GM19351 (cell line): ENCODE measurements at regions not wholly inside any gene's neighbourhood (a gene's known extent, or its start where the extent isn't known, plus 50 kb on each side); places are given as distances from the start of the nearest gene placed in this dataset.

Experiments used
- ATAC-seq: cut with Tn5 transposase; IDR thresholded peaks from one replicate; pipeline ENCODE4 v1.9.1; 2021; ENCODE audit warnings: mild to moderate bottlenecking, moderate library complexity; ENCODE audit not compliant: unreplicated experiment

DNA sequence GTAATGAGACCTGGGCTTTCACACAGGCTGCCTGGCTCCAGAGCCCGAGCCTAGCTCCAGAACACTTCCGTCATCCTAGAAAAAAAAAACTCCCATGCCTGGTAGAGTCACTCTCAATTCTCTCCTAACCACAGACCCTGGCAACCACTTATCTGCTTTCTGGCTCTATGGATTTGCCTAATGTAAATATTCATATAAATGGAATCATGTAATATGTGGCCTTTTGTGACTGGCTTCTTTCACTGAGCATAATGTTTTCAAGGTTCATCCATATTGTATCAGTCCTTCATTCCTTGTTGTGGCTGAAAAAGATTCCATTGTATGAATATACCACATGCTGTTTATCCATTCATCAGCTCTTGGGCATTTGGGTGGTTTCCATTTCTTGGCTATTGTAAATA is 167.7 kb upstream of the MKLN1 start:
- no peak for ATAC-seq

DNA sequence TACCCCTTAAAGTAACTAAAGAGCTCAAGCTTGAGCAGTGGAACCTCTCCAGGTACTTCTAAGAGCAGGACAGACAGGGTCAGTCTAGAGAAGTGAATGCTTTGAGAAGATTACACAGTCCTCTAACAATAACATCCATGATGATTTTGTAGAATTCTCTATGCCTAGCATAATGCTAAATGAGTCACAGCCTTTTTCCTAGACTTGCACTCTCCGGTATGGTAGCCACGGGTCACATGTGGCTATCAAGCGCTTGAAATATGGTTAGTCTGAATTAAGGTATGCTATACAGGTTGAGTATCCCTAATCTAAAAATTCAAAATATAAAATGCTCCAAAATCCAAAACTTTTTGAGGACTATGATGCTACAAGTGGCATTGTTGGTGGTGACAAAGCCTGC is 166.6 kb upstream of the MKLN1 start:
- ATAC-seq: no peak

DNA sequence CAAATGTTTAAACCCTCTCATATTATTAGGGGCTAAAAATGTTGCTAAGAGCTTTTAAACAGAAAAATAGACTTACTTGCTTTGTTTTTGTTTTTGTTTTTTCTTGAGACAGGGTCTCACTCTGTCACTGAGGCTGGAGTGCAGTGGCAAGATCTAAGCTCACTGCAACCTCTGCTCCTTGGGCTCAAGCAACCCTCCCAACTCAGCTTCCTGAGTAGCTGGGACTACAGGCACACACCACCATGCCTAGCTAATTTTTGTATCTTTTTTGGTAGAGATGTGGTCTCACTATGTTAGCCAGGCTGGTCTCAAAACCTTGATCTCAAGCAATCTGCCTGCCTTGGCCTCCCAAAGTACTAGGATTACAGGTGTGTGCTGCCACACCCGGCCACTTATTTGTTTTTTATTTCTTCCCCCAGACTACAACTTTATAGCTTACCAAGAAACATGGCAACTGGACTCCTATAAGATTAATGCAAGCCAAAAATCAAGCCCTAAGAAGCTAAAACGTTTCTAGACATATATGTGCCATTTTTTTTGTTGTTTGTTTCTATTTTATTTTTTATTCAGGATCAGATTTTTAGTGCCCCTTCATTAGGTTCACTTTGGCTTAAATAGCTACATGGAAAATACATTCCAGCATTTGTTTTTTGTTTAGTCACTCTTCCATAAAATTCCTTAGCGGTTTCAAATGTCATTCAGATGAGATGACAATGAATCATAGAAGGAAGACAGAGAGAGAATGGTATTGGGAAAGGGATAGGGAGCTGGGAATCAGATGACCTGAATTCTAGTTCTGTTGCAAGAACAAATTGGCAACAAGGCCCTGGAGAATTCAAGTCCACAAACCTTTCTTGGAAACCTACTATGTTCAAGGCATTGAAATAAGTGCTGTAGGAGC is 163.4 kb upstream of the MKLN1 start:
- no peak for ATAC-seq

DNA sequence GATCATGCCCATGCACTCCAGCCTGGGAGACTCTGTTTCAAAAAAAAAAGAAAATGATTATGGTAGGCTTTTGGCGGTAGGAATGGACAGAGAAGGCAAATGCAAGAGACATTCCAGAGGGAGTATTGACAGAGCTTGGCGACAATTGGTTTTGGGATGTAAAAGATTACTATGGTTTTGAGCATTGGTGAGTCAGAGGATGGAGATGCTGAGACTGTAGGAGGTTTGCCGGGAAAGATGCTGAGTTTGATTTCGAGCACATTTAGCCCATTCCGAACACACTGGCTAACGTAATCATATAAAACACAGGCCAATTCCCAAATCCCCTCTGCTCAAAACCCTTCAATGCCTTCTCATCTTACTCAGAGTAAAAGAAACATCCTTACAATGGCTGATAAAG is 161.6 kb upstream of the MKLN1 start:
- no peak for ATAC-seq

DNA sequence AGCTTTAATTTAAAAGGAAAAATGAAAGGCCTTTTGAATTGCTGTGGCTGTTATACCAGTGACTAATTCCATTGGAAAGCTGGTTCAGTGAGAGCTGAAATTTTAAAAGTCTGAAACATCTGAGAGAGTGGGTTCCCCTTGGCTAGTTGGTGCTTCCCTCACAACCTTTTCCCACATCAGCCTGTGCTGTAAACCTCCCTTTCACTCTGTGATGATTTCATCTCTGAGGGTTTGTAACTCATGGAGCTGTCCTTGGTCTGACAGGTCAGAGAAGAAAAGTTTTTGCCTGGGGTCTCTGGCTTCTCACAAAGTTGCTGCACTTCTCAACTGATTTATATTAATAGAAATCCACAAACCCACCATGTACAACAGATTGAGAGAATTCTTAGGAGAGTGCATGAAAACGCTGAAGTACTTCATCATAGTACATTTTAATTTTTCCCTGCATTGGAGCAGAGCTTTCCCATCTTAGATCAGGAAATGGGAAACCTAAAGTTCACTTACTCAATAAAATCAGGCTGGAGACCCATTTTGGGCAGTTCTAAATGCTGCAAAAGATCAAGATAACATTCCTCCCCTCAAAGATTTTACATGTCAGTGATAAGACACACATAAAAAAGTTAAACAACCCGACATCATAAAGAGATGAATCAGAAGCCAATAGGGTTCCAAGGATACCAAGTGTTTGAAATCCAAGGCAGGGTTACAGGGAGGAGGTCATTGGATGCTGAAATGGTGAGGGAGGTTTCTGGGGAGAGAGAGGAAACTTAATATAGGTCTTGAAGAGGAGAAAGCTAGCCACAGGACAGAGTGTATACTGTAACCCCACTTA is 157.0 kb upstream of the MKLN1 start:
- no peak for ATAC-seq

DNA sequence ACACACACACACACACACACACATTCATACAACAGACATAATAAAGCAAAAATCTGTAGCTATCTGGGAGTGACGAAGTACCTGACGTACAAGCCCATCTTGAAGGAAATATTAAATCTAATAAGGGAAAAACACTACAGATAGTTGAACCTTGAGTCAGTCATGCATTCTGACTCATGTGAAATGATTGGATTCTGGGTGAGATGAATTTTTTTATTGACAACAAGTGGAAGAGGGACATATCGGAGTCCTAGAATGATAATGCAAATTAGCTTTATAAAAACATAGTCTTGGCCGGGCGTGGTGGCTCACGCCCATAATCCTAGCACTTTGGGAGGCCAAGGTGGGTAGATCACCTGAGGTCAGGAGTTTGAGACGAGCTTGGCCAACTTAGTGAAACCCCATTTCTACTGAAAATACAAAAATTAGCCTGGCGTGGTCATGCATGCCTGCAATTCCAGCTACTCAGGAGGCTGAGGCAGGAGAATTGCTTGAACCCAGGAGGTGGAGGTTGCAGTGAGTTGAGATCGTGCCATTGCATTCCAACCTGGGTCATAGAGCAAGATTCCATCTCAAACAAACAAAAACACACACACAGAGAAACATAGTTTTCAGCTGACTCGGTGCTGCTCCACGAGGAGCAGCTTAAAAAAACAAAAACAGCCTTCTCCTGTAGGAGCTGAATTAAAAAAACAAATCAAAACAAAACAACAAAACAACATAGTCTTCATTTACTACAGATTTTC is 154.4 kb upstream of the MKLN1 start:
- no peak for ATAC-seq

DNA sequence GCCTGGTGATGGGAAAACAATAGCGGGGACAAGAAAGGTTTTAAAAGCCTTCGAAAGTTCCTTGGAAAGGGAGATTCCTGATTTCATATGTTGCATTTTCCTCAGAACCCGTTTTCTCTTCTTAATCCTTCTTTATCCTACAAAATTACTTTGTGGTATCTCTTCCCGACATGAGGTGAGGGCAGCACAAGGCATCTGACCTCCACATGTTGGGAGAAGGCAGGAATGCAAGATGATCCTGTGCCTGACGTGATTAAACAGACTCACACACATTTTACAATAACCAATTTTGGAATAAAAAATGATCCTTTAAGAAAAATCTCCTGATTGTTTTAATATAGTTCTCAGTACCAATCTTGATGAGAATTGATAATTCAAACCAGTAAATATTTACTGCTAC is 153.3 kb upstream of the MKLN1 start:
- ATAC-seq: no peak

DNA sequence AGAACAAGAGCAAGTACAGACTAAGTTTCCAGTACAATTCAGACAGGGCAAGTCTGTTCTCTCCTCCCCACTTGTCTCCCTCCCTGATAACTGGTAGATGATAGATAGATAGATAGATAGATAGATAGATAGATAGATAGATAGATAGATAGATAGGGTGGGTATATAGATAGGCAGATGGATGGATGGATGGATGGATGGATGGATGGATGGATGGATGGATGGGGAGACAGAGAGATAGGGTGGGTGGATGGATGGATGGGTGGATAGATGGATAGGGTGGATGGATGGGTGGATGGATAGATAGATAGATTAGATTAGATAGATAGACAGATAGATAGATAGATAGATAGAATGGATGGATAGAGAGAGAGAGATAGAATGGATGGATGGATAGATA is 152.8 kb upstream of the MKLN1 start:
- ATAC-seq: no peak

DNA sequence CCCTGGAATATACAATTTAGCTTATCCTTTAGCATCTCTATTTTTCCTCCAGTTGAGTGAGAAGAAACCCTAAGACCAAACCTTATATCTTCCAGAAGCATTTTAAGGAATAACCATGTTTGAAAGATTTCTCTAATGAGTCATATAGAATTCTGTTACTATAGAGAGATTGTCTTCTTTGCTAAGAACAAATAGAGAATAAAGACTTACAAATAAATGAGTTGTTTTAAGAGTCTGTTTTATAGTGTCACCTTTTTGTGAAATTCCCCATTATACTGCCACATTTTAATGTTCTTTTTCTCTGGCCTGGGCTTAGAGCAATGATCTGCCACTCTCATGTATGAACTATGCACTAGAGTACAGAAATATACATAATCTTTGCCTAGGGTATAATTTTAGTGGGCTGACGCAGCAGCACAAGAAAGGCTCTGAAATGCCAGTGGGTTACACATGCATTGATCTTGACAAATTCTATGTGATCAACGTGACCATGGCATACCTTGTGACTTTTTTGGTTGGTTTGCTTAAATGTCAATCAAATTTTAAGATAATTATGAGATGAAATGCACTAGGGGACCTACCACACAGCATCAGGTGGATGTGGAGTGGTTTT is 145.1 kb upstream of the MKLN1 start:
- no peak for ATAC-seq

DNA sequence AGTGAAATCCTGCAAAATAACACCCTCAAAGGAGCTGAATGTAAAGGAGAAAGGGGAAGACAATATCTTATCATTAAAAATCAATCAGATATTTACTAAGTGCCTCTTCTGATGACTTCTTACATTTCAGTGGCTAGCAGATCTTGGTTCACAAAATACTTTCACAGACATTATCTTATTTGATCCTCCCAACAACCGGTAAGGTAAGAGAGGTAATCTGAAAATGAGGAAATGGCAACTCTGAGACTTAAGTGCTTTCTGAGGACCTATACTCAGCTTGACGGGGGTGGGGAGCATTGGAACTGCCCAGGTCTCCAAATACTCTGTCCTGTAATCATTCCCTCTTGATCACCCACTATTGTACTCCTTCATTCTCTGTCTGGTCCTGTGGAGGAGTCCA is 144.6 kb upstream of the MKLN1 start:
- no peak for ATAC-seq

DNA sequence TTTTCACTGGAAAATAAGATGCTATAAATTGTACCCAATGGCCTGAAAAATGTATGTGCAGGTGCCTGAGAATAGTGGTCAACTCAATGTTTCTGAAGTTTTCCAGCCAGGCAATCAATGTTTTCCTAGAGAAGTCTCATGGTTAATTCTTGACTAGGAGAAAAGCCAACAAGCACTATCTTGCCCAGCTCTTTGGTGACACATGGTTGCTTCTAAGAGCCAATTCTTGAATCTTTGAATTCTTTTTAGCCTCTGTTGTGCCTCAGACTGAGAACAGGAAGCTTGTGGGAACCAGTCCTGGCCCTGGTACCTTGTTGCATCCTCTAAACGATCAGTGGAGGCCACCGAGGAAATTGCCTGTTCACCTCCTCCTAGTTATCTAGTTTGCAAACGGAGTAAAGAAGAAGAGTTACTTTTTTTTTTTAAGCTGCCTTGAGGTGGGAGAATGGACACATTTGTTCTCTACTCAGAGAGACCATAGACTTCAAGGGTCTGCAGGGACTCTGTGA is 144.0 kb upstream of the MKLN1 start:
- no peak for ATAC-seq

DNA sequence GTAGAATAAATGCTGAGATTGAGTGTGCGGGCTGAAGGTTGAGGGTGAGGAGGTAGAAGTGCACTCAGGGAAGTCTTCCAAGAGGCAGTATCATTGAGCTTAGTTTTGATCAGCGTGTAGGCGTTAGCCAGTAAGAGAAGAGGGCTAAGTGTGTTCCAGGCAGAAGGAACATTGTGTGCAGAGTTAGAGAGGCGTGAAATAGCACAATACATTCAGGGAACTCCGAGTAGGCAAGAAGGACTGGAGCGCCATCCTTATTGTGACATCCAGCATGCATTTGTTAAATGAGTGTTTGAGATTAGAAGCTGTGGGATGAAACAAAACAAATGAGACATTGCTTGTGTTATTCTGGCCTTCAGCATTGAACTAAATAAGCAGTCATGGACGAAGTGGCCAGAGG is 140.9 kb upstream of the MKLN1 start:
- no peak for ATAC-seq

DNA sequence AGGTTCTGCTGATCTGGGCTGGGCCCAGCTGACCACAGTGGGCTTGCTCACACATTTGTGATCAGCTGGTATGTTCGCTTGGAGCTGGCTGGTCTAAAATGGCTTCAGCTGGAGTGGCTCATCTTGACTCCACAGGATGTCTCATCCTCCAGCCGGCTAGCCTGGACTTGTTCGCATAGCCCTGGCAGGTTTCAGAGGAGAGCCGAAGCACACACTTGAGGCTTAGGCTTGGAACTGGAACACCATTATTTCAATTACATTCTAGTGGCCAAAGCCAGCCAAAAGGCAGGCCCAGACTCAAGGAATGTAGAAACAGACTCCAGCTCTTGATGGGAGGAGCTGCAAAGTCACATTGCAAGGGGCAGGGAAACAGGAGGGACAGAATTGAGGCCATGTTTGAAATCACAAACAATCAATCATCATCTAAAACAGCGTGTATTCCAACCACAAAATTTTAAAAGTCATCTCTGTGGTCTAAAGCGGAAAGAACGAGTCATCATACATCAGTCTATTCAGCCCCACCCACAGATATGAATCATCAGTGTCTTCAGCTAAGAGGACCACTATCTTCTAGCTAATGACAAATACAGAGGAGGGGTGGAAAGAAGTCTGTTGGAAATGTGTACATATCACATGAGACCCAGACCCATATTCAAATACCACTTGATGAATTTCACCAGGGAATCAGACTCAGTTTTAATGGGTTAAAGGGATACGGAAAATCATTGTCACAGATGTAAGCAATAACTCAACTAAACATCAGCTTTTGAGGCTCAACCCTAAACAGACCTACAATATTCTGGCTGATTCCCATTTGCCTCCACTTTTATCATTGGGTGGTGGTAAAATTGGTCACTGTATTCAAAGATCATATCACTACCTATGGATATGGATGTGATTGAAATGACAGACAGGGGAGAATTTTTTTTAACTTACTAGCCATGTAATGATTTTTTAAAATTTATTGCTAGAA is 139.0 kb upstream of the MKLN1 start:
- ATAC-seq: peak; percentile 90

DNA sequence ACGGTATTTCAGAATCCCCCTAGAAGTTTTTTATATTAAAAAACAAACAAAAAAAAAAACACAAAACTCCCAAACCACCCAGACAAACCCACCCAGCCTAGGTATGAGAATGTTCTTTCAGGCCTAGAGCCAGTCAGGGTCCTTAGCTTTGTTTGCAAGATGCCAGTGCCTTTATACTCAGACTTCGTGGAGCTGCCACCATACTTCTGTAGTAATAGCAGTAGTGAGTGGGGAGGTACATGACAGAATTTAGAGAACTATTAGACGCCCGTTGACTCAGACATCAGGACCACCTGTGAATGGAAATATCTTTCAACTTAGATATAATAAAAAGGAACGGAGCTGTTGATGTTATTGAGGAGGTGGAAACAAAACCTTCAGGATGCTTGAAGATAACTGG is 138.2 kb upstream of the MKLN1 start:
- no peak for ATAC-seq

DNA sequence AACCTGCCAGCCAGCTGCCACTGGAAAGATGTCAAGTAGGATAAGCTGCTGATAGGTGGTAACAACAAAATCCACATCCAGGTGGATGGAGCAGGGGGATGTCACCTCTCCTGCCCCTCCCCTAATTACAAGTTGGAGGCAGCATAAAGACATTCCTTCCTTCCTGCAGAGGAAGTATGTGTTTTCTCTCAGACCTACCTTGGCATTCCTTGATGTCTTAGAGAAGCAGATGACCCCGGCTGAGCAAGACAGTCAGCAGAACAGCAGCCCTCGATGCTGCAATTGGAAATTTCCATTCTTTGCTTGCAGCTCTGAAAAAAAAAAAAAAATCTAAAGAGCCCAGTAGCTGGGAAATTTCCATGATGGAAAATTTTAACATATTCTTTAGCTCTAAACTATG is 137.5 kb upstream of the MKLN1 start:
- no peak for ATAC-seq

DNA sequence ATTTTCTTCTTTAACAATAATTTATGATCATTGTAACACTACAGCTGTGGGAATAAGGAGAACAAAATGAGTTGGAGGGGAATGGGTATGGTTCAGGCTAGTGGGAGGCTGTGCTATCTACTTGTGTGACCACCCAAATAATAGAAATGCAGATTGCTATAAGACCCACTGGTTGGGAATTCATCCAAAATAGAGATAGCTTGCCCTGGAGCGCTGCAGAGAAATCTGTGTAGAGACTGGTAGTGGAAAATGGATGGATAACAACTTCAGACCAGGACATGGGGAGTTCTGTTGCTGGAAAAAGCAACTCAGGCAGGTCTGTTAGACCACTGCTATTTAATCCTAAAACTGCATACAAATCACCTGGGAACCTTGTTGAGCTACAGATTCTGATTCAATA is 137.1 kb upstream of the MKLN1 start:
- ATAC-seq: no peak

DNA sequence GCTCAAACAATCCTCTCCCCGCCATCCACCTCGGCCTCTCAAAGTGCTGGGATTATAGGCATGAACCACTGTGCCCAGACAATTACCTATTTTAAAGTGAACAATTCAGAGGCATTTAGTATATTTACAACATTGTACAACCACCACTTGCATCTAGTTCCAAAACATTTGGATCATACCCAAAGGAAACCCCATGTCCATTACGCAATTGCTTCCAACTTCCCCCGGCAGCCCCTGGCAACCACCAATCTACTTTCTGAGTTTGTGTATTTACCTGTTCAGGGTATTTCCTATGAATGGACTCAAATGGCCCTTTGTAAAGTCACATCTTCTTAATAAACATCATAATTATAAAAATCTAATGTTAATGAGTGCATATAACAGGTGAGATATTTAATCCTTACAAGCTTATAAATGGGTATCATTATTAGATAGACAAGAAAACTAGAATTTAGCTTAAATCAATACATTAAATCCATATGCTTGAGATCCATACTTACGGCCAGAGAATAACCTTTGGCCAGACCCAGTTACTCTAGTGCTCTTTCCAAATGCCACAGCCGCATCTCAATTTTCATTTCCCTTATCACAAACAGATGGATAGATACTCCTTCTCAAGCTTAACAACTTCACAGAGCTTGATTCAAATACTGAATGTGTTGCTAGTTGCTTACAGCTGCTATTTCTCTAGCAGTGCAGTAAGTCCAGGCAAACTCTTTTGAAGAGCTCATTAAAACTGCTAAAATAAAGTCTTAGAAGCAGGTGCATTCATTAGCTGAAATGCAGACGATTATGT is 133.4 kb upstream of the MKLN1 start:
- ATAC-seq: no peak

DNA sequence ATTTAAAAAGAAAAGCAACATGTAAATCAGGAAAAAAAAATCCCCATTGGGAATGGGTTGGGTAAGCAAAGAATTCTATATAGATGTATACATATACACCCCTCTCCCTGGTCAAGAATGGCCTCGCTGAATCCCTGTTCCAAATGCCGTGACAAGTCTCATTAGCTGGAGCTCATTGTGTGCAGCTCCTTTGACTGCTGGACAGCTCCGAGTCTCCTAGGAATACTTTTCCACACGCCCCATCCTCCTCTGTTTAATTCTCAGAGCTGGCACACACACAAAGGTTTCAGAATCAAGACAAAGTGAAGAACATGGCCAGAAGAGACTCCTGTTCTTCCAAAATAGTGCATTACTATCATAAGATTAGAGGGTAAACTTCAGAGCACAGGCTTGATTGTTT is 130.9 kb upstream of the MKLN1 start:
- no peak for ATAC-seq
